ENCODE measurements at regions not wholly inside any gene's neighbourhood (a gene's known extent, or its start where the extent isn't known, plus 50 kb on each side); places are given as distances from the start of the nearest gene placed in this dataset.
A peak's percentile ranks its signal among the peaks of the same experiment; 100 is the strongest.

- intact Hi-C loops (cut with DNase I), result no loop called here
- DNase-seq, result peak in 1 of 42 donors; percentile 28
Measured at GRCh38 chr9:129247285-129248153, 69.5 kb upstream of the IER5L start.

DNA sequence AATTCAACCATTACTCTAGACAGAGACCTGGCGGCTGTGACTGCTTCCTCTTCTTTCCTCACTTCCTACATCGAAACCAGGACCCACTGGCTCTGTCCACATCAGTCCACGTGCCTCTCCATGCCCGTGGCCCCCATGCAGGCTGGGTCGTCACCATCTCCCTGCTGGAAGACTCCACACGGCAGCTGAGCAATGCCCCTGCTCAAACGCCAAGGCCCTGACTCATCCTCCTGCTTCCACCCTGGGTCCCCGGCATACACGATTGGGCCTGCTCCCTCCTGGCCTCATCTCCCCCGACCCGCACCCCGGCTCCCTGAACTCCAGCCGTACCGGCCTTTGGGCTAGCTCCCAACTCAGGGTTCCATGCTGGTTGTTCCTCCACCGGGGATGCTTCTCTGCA is 67.2 kb upstream of the IER5L start:
- peak in 2 of 42 donors; percentile 2 to 26 for DNase-seq
- intact Hi-C loops (cut with DNase I), result no loop called here

DNA sequence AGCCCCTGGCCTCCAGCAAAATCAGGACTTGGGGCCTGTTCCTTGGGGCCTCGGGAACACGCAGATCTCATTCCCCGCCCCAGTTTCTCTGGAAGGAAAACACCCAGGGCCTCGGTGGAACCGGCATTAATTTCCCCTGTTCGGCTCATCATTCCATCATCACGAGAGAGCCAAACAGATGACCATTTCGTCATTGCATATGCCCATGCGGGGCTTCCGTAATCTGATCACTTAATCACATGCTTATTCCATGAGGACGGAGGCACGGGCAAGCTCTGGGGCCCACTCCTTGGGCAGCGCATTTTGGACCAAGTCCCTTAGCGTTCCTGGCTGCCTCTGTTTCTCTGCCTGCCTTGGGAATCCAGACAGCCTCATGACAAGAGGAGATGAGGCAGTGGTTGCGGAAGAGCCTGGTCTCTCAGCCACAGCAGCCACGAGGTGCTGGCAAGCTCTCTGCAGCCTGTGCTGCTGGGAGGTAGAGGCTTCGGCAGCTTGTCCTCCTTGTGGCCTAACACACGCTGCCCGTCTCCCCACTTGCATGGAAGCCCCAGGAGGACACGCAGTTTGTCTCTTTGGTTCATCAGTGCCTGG is 65.0 kb upstream of the IER5L start:
- intact Hi-C loops (cut with DNase I), result no loop called here
- peak in 1 of 42 donors; percentile 0 for DNase-seq

GRCh38 chr9:129242191-129242941 is 64.3 kb upstream of the IER5L start:
- DNase-seq, result peak in 1 of 42 donors; percentile 1
- intact Hi-C loops (cut with DNase I), result no loop called here

GRCh38 chr9:129241725-129242124 is 63.7 kb upstream of the IER5L start:
- intact Hi-C loops (cut with DNase I), result no loop called here
- no peak for DNase-seq

- DNase-seq, result no peak
- intact Hi-C loops (cut with DNase I), result no loop called here
Measured at GRCh38 chr9:129240581-129241211, 62.6 kb upstream of the IER5L start.

DNA sequence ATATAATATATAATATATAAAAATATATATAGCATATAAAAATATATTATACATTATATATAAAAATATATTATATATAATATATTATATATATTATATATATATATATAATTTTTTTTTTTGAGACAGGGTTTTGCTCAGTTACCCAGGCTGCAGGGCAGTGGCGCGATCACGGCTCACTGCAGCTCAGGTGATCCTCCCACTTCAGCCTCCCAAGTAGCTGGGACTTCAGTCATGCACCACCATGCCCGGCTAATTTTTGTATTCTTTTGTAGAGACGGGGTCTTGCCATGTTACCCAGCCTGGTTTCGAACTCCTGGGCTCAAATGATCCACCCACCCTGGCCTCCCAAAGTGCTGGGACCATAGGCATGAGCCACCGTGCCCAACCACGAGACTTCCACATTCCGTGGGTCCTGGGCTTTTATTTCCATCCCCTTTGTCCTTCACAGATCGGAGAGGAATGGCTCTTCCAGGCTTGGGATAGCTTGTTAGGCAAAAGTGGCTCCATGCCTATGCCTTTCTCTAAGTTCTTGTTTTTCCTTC is 62.0 kb upstream of the IER5L start:
- no peak for DNase-seq
- intact Hi-C loops (cut with DNase I), result no loop called here

GRCh38 chr9:129237803-129238202 is 59.7 kb upstream of the IER5L start:
- intact Hi-C loops (cut with DNase I), result no loop called here
- DNase-seq, result no peak

- DNase-seq, result peak in 41 of 42 donors; percentile 23 to 90 (median 69)
- intact Hi-C loops (cut with DNase I), result no loop called here
Measured at GRCh38 chr9:129237164-129237611, 59.1 kb upstream of the IER5L start.

GRCh38 chr9:129236441-129237145 is 58.5 kb upstream of the IER5L start:
- no peak for DNase-seq
- intact Hi-C loops (cut with DNase I), result no loop called here

DNA sequence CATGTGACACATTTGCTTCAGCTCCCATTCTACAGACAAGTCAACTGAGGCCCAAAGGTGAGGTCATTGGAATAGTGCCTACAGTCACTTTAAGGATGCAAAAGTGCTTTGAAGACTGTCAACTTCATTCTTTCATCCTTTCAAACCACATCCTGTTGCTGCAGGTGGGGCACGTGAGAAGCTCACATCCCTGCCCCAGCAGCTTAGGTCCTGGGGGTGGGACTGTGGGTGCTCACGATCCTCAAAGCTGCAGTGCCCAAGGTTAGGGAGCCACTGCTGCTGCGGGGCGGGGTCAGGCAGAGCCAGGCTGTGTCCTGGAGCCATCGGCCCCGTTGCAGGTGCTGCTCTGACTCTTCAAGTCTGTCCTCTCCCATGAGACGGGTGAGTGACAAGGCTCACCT is 57.9 kb upstream of the IER5L start:
- intact Hi-C loops (cut with DNase I), result no loop called here
- no peak for DNase-seq

GRCh38 chr9:129235041-129235930 is 57.2 kb upstream of the IER5L start:
- DNase-seq, result no peak
- intact Hi-C loops (cut with DNase I), result no loop called here

GRCh38 chr9:129234491-129234890 is 56.4 kb upstream of the IER5L start:
- intact Hi-C loops (cut with DNase I), result no loop called here
- DNase-seq, result no peak

GRCh38 chr9:129232839-129233591 is 55.0 kb upstream of the IER5L start:
- intact Hi-C loops (cut with DNase I), result no loop called here
- DNase-seq, result no peak

- intact Hi-C loops (cut with DNase I), result no loop called here
- no peak for DNase-seq
Measured at GRCh38 chr9:129231759-129232158, 53.7 kb upstream of the IER5L start.

- intact Hi-C loops (cut with DNase I), result no loop called here
- no peak for DNase-seq
Measured at GRCh38 chr9:129231022-129231739, 53.1 kb upstream of the IER5L start.

Data from head of caudate nucleus (tissue), 42 donors.